Trophoblast cell (in vitro differentiated cells and primary cell): ENCODE measurements at regions not wholly inside any gene's neighbourhood (a gene's known extent, or its start where the extent isn't known, plus 50 kb on each side); places are given as distances from the start of the nearest gene placed in this dataset.

ENCODE experiments used
- DNase-seq, 2 donors: peaks; one replicate each; pipeline ENCODE4 v3.0.0-alpha.2; 2016
- H2AFZ ChIP-seq: 2 replicates; pipeline ENCODE4 v1.6.1; 2013; ENCODE audit warnings: low read length, moderate library complexity, mild to moderate bottlenecking; ENCODE audit not compliant: insufficient read depth, poor library complexity
- H2AK5ac ChIP-seq: 2 replicates; pipeline ENCODE4 v1.6.1; 2013; ENCODE audit warnings: mild to moderate bottlenecking, low read length
- H2BK120ac ChIP-seq: 2 replicates; pipeline ENCODE4 v1.6.1; 2013; ENCODE audit warnings: low read length, mild to moderate bottlenecking, moderate library complexity; ENCODE audit not compliant: insufficient read depth, poor library complexity
- H2BK12ac ChIP-seq: 2 replicates; pipeline ENCODE4 v1.6.1; 2013; ENCODE audit warnings: mild to moderate bottlenecking, low read length, moderate library complexity
- H2BK5ac ChIP-seq: 2 replicates; pipeline ENCODE4 v1.6.1; 2013; ENCODE audit warnings: low read length, low read depth, moderate library complexity, mild to moderate bottlenecking; ENCODE audit not compliant: poor library complexity
- H3K14ac ChIP-seq: 2 replicates; pipeline ENCODE4 v1.6.1; 2013; ENCODE audit warnings: mild to moderate bottlenecking, low read length
- H3K18ac ChIP-seq: 2 replicates; pipeline ENCODE4 v1.6.1; 2013; ENCODE audit warnings: mild to moderate bottlenecking, low read length
- H3K23ac ChIP-seq: 2 replicates; pipeline ENCODE4 v1.6.1; 2013; ENCODE audit warnings: low read length
- H3K27ac ChIP-seq: 2 replicates; pipeline ENCODE4 v1.5.1; 2013; ENCODE audit warnings: low read depth, mild to moderate bottlenecking, inconsistent platforms, low read length, moderate library complexity
- H3K27me3 ChIP-seq: 2 replicates; pipeline ENCODE4 v1.6.1; 2013; ENCODE audit warnings: inconsistent platforms, mild to moderate bottlenecking, low read length, moderate library complexity; ENCODE audit not compliant: insufficient read depth
- H3K36me3 ChIP-seq, 2 experiments: 1 replicate in 1 of 2; 2 replicates in 1 of 2; pipeline ENCODE4 v1.6.1; 2013; ENCODE audit warnings: low read length in 2 of 2, mild to moderate bottlenecking in 2 of 2, moderate library complexity in 1 of 2; ENCODE audit not compliant: insufficient read depth in 2 of 2, control insufficient read depth in 1 of 2
- H3K4ac ChIP-seq: 2 replicates; pipeline ENCODE4 v1.6.1; 2013; ENCODE audit warnings: low read depth, mild to moderate bottlenecking, low read length, moderate library complexity
- H3K4me1 ChIP-seq, 2 experiments: 1 replicate in 1 of 2; 2 replicates in 1 of 2; pipeline ENCODE4 v1.6.1; 2013; ENCODE audit warnings: low read length in 2 of 2, mild to moderate bottlenecking in 2 of 2, moderate library complexity in 1 of 2; ENCODE audit not compliant: insufficient read depth in 2 of 2, control insufficient read depth in 1 of 2
- H3K4me2 ChIP-seq: 2 replicates; pipeline ENCODE4 v1.6.1; 2013; ENCODE audit warnings: inconsistent platforms, mild to moderate bottlenecking, low read length, moderate library complexity
- H3K4me3 ChIP-seq: 2 replicates; pipeline ENCODE4 v1.5.1; 2013; ENCODE audit warnings: mild to moderate bottlenecking, low read depth, low read length, inconsistent platforms
- H3K79me1 ChIP-seq: one replicate; pipeline ENCODE4 v1.6.1; 2013; ENCODE audit warnings: low read length
- H3K79me2 ChIP-seq: 2 replicates; pipeline ENCODE4 v1.6.1; 2013; ENCODE audit warnings: low read length, mild to moderate bottlenecking; ENCODE audit not compliant: control insufficient read depth, insufficient read depth, poor library complexity
- H3K9ac ChIP-seq: 2 replicates; pipeline ENCODE4 v1.6.1; 2013; ENCODE audit warnings: mild to moderate bottlenecking, low read length
- H3K9me3 ChIP-seq: 2 replicates; pipeline ENCODE4 v1.6.1; 2013; ENCODE audit warnings: low read depth, mild to moderate bottlenecking, control low read depth, inconsistent platforms, low read length; ENCODE audit not compliant: insufficient read depth
- H4K12ac ChIP-seq: 2 replicates; pipeline ENCODE4 v1.6.1; 2013; ENCODE audit warnings: low read depth, mild to moderate bottlenecking, low read length, moderate library complexity
- H4K8ac ChIP-seq: 2 replicates; pipeline ENCODE4 v1.6.1; 2013; ENCODE audit warnings: low read depth, mild to moderate bottlenecking, low read length, moderate library complexity
- H4K91ac ChIP-seq: one replicate; pipeline ENCODE4 v1.6.1; 2013; ENCODE audit warnings: low read depth, mild to moderate bottlenecking, low read length, moderate library complexity
- WGBS: extraction: QIAGEN DNeasy Blood & Tissue Kit; methylation state at CpG from one replicate; pipeline ENCODE4 v1.1.7; 2013; ENCODE audit warnings: missing lambda C conversion rate; ENCODE audit not compliant: insufficient read length, insufficient coverage; ENCODE audit errors: extremely low coverage; 5-methylcytosine and 5-hydroxymethylcytosine counted together

DNA sequence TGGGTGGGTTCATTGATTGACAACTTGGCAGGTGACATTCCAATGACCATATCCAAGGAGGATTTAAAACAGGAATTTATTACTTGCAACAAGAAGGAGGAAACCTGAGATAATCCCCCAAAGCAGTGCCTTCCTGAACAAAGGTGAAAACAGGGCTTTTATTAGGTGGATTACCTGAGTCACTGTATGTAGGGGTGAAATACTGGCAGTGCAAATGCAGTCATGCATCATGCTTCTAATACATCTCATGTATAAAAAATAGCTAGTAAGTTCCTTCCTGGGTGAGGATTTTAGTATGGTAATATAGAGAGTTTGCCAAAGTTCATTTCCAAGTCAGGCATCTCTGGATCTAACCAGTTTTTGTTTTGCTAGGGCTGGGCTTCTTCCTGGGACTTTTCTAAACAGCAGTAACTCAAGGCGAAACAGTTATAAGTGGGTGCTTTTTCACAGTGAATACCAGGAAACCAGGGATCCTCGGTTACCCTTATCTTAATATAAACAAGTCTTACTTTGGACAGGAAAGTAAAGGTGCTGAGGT, 583.4 kb upstream of the LRRTM1 start:
- Histone ChIP-seq H3K27ac (no peak overlapping the region), H3K9me3 (no peaks in the 10 kb centered on the region), H2BK5ac (no peak overlapping the region), H4K91ac (no peak overlapping the region), H3K79me2 (no peaks in the 10 kb centered on the region), H3K23ac (no peak overlapping the region), H3K36me3 (no peaks in the 10 kb centered on the region), H3K14ac (no peak overlapping the region), H2BK120ac (no peak overlapping the region), H3K18ac (no peak overlapping the region), H2AK5ac (no peak overlapping the region), H3K27me3 (no peaks in the 10 kb centered on the region), H3K79me1 (no peaks in the 10 kb centered on the region), H4K12ac (no peak overlapping the region), H3K4me2 (no peak overlapping the region), H3K9ac (no peak overlapping the region), H2BK12ac (no peak overlapping the region), H3K4ac (no peak overlapping the region), H3K4me1 (peaks cover 0 to 4% of the 10 kb centered on the region in 2 experiments), H3K4me3 (no peak overlapping the region), H4K8ac (no peak overlapping the region), H2AFZ (no peak overlapping the region)
- WGBS: no CpG with 5 or more reads among the region's 2 CpGs
- no peak for DNase-seq

DNA sequence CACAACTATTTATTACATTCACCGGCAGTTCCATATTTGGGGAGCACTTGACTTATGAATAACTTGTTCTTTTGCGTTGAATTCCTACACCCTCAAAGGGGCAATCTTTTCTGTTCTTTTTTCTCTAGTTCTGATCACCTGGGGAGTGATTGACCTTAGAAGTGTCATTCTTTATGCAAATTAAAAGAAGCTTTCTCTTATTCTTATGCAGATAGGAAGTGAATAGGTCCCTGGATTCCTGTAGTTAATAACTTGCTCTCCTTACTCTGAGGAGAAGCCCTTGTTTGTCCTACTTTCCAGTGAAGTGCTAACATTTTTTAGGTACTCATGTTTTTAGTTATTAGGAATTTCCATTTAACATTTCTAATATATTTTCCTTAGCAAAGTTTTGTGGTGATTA, 569.8 kb upstream of the LRRTM1 start:
- Histone ChIP-seq H3K4me2 (no peak overlapping the region), H4K8ac (no peak overlapping the region), H3K36me3 (no peaks in the 10 kb centered on the region), H2AK5ac (no peak overlapping the region), H3K27me3 (no peaks in the 10 kb centered on the region), H3K18ac (no peak overlapping the region), H2BK12ac (no peak overlapping the region), H3K4me1 (no peaks in the 10 kb centered on the region), H2BK120ac (no peak overlapping the region), H3K4ac (no peak overlapping the region), H3K27ac (no peak overlapping the region), H3K14ac (no peak overlapping the region), H3K79me2 (no peaks in the 10 kb centered on the region), H3K9ac (no peak overlapping the region), H2BK5ac (no peak overlapping the region), H4K12ac (no peak overlapping the region), H3K9me3 (no peaks in the 10 kb centered on the region), H3K23ac (no peak overlapping the region), H3K79me1 (no peaks in the 10 kb centered on the region), H4K91ac (no peak overlapping the region), H2AFZ (no peak overlapping the region), H3K4me3 (no peak overlapping the region)
- DNase-seq: no peak
- WGBS: no CpG with 5 or more reads among the region's 2 CpGs

DNA sequence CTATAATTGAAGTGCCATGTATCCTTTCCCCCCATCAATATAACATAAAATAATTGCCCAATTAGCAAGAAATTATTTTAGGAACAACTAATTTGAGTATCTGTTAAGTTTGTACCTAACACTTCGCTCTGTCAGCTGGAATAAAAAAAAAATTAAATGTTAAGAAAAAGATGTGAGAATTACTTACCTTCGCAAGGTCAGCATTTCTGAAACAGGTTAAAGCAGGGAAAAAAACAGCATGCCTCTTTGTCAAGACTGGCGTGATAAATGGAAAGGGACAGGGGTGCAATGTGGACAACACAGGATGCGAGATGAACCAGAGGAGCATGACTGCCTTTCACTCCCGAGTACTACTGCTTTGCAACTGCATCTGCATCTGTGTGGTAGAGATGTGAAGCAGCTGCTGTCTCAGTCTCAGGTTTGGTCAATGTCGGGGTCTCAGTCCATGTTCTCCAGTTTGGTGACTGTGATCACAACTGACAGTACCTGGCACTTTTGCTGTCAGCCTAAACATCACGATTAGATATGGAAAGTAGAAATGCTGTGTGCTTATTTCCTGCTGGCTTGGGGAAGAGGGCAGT, 565.4 kb upstream of the LRRTM1 start:
- Histone ChIP-seq H2BK5ac (no peak overlapping the region), H3K79me2 (no peaks in the 10 kb centered on the region), H3K36me3 (no peaks in the 10 kb centered on the region), H2BK120ac (no peak overlapping the region), H3K79me1 (no peaks in the 10 kb centered on the region), H3K4ac (no peak overlapping the region), H3K23ac (no peak overlapping the region), H3K9ac (no peak overlapping the region), H3K9me3 (no peaks in the 10 kb centered on the region), H4K12ac (no peak overlapping the region), H3K14ac (no peak overlapping the region), H3K27me3 (no peaks in the 10 kb centered on the region), H3K4me2 (no peak overlapping the region), H3K4me1 (no peaks in the 10 kb centered on the region), H3K4me3 (no peak overlapping the region), H2AK5ac (no peak overlapping the region), H3K18ac (no peak overlapping the region), H3K27ac (no peak overlapping the region), H2AFZ (no peak overlapping the region), H4K8ac (no peak overlapping the region), H4K91ac (no peak overlapping the region), H2BK12ac (no peak overlapping the region)
- WGBS: no CpG with 5 or more reads among the region's 7 CpGs
- no peak for DNase-seq

DNA sequence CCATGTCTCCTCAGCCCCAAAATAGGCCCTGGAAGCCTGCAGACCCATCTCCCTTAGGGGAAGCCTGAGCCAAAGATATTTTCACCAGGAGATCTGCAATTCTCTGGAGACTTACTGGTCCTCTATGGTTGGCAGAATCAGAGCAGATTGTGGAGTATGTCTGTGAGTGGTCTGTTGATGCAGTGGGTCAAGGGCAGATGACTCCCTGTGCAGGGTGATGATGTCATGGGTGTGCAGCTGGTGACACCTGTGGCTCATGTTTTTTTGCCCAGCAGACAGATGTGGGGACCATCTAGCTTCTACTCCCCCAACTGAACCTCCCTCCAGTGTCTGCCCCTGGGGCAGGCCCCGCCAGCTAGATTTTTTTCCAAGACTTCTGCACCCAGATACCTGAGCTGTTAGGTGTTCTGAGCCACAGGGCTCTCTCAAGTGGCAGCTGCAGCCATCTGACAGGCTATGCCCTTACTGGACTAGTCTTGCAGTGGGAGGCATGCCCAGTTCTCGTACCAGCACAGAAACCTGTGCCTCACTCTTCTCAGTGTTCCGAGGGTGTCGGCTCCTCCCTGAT, 558.7 kb upstream of the LRRTM1 start:
- no CpG with 5 or more reads among the region's 4 CpGs for WGBS
- Histone ChIP-seq H2BK12ac (no peak overlapping the region), H3K9me3 (no peaks in the 10 kb centered on the region), H3K9ac (no peak overlapping the region), H2BK120ac (no peak overlapping the region), H3K79me1 (no peaks in the 10 kb centered on the region), H3K14ac (no peak overlapping the region), H3K27me3 (no peaks in the 10 kb centered on the region), H3K23ac (no peak overlapping the region), H4K91ac (no peak overlapping the region), H3K18ac (no peak overlapping the region), H2AK5ac (no peak overlapping the region), H4K12ac (no peak overlapping the region), H3K27ac (no peak overlapping the region), H2BK5ac (no peak overlapping the region), H3K4ac (no peak overlapping the region), H3K4me3 (no peak overlapping the region), H2AFZ (no peak overlapping the region), H3K4me1 (no peaks in the 10 kb centered on the region), H4K8ac (no peak overlapping the region), H3K4me2 (no peak overlapping the region), H3K79me2 (no peaks in the 10 kb centered on the region), H3K36me3 (no peaks in the 10 kb centered on the region)
- DNase-seq: no peak
